Parathyroid adenoma (tissue), 2 donors: ENCODE measurements at regions not wholly inside any gene's neighbourhood (a gene's known extent, or its start where the extent isn't known, plus 50 kb on each side); places are given as distances from the start of the nearest gene placed in this dataset.

ENCODE experiments used
- H2AFZ ChIP-seq: fragments of 300-600 bp; sonication (generic); one replicate; pipeline ENCODE4 v1.7.0; 2017; ENCODE audit warnings: antibody characterized with exemption, mild to moderate bottlenecking
- H3K27ac ChIP-seq: fragments of 300-600 bp; sonication (generic); one replicate; pipeline ENCODE4 v1.7.0; 2017
- H3K27me3 ChIP-seq: fragments of 300-600 bp; sonication (generic); one replicate; pipeline ENCODE4 v1.7.0; 2017; ENCODE audit warnings: low read length; ENCODE audit not compliant: control insufficient read depth, insufficient read depth
- H3K36me3 ChIP-seq: fragments of 300-600 bp; sonication (generic); one replicate; pipeline ENCODE4 v1.7.0; 2017; ENCODE audit warnings: low read length; ENCODE audit not compliant: control insufficient read depth, insufficient read depth
- H3K4me1 ChIP-seq: fragments of 300-600 bp; sonication (generic); one replicate; pipeline ENCODE4 v1.7.0; 2017; ENCODE audit warnings: control low read depth
- H3K4me2 ChIP-seq: fragments of 300-600 bp; sonication (generic); one replicate; pipeline ENCODE4 v1.7.0; 2017; ENCODE audit warnings: low read length
- H3K4me3 ChIP-seq: fragments of 300-600 bp; sonication (generic); one replicate; pipeline ENCODE4 v1.7.0; 2017; ENCODE audit warnings: low read depth, low read length
- H3K79me2 ChIP-seq: fragments of 300-600 bp; sonication (generic); one replicate; pipeline ENCODE4 v1.7.0; 2017; ENCODE audit warnings: control low read depth
- H3K9ac ChIP-seq: fragments of 300-600 bp; sonication (generic); one replicate; pipeline ENCODE4 v1.7.0; 2017; ENCODE audit warnings: mild to moderate bottlenecking
- H3K9me3 ChIP-seq: fragments of 300-600 bp; sonication (generic); one replicate; pipeline ENCODE4 v1.7.0; 2017; ENCODE audit warnings: low read length; ENCODE audit not compliant: control insufficient read depth
- TF ChIP-seq, protein P1 (sequence below): fragments of 300-600 bp; sonication (generic); IDR thresholded peaks from one replicate; pipeline ENCODE4 v1.7.0; 2017; ENCODE audit warnings: antibody characterized with exemption, mild to moderate bottlenecking
- donor health status: primary hyperparathyroidism.

DNA sequence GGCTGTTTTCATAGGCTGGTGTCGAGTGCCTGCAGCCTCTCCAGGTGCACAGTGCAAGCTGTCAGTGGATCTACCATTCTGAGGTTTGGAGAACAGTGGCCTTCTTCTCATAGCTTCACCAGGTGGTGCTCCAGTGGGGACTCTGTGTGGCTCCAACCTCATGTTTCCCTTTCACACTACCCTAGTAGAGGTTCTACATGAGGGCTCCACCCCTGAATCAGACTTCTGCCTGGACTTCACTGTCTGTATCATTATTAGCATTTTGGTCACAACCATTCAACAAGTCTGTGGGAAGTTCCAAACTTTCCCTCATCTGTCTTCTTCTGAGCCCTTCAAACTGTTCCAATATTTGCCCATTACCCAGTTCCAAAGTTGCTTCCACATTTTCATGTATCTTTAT, 1003.7 kb downstream of the MCTP2 start:
- TF ChIP-seq, protein P1, sequence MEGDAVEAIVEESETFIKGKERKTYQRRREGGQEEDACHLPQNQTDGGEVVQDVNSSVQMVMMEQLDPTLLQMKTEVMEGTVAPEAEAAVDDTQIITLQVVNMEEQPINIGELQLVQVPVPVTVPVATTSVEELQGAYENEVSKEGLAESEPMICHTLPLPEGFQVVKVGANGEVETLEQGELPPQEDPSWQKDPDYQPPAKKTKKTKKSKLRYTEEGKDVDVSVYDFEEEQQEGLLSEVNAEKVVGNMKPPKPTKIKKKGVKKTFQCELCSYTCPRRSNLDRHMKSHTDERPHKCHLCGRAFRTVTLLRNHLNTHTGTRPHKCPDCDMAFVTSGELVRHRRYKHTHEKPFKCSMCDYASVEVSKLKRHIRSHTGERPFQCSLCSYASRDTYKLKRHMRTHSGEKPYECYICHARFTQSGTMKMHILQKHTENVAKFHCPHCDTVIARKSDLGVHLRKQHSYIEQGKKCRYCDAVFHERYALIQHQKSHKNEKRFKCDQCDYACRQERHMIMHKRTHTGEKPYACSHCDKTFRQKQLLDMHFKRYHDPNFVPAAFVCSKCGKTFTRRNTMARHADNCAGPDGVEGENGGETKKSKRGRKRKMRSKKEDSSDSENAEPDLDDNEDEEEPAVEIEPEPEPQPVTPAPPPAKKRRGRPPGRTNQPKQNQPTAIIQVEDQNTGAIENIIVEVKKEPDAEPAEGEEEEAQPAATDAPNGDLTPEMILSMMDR = no peak
- Histone ChIP-seq H3K79me2 (no peaks in the 10 kb centered on the region), H3K27me3 (no peaks in the 10 kb centered on the region), H3K4me3 (no peak overlapping the region), H3K9ac (no peak overlapping the region), H3K4me1 (no peaks in the 10 kb centered on the region), H3K36me3 (no peaks in the 10 kb centered on the region), H3K9me3 (no peaks in the 10 kb centered on the region), H3K27ac (no peak overlapping the region), H2AFZ (no peak overlapping the region), H3K4me2 (no peak overlapping the region)

DNA sequence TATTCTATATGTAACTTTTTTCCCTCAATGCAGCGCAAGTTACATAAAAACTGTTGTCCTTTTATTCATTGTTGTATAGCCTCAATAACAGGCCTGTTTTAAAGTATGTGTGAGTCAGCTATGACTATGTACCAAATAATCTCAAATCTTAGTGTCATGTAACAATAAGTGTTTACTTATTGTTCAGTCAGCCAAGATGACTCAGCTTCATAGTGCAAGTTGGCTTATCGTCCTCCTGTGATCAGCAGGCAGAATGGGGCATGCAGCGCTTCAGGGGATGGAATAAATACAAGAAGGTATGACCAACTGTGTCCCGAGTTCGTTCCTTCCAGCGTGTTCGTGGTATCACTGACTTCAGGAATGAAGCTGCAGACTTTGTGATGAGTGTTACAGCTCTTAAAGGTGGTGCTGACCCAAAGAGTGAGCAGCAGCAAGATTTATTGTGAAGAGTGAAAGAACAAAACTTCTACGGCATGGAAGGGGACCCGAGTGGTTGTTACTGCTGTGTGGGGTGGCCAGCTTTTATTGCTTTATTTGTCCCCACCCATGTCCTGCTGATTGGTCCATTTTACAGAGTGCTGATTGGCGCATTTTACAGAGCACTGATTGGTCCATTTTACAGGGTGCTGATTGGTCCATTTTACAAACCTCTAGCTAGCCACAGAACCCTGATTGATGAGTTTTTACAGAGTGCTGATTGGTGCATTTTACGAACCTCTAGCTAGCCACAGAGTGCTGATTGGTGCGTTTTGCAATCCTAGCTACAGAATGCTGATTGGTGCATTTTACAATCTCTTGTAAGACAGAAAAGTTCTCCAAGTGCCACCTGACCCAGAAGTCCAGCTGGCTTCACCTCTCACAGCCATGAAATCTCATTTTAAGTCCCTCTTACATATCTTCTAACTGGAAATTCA, 1016.0 kb downstream of the MCTP2 start:
- no peak overlapping the region for H3K27ac ChIP-seq
- H3K79me2 ChIP-seq = no peaks in the 10 kb centered on the region
- no peaks in the 10 kb centered on the region for H3K4me1 ChIP-seq
- H3K4me2 ChIP-seq = no peak overlapping the region
- TF ChIP-seq, protein P1 = no peak
- no peaks in the 10 kb centered on the region for H3K9me3 ChIP-seq
- no peak overlapping the region for H3K4me3 ChIP-seq
- H3K27me3 ChIP-seq = no peaks in the 10 kb centered on the region
- H2AFZ ChIP-seq = no peak overlapping the region
- H3K9ac ChIP-seq = no peak overlapping the region
- no peaks in the 10 kb centered on the region for H3K36me3 ChIP-seq

DNA sequence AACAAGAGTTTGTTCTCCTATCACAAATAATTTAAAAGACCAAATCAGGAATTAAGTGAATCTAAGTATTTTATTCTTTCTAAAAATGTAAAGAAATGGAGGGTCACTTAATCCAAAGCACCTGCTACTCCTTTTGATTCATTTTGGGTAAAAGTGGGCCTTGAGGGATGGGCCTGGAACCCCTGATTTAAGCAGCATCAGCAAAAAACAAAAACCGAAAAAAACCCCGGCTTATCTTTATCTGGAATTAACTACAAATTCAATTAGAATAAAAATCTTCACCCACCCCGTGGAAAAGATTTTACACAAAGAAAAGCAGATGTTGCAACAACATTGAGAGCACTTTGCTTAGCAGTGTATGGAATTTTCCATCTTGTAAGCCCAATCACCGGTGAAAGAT, 1018.2 kb downstream of the MCTP2 start:
- no peaks in the 10 kb centered on the region for H3K36me3 ChIP-seq
- H3K4me2 ChIP-seq = no peak overlapping the region
- TF ChIP-seq, protein P1 = no peak
- H2AFZ ChIP-seq = no peak overlapping the region
- no peaks in the 10 kb centered on the region for H3K9me3 ChIP-seq
- no peaks in the 10 kb centered on the region for H3K79me2 ChIP-seq
- no peak overlapping the region for H3K9ac ChIP-seq
- H3K4me3 ChIP-seq = no peak overlapping the region
- H3K27ac ChIP-seq = no peak overlapping the region
- no peaks in the 10 kb centered on the region for H3K27me3 ChIP-seq
- no peaks in the 10 kb centered on the region for H3K4me1 ChIP-seq

DNA sequence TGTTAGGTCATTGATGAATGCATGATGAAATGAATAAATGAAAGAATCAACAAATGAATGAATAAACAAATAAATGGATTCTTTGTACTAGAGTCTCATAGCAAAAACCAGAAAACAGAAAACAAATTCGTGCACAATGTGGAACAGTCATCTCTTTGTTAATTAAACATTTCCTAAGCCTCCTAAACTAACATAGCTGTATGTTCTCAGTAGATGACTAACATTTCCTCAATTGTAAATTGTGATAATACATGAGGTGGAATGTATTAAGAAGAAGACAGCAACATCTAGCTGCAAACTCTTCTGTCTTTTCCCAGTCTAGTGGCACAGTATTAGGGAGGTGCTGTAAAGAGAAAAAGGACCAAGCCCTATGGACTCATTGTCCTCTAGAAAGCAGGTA, 1021.0 kb downstream of the MCTP2 start:
- Histone ChIP-seq H3K4me2 (no peak overlapping the region), H3K9me3 (no peaks in the 10 kb centered on the region), H3K27ac (no peak overlapping the region), H3K4me3 (no peak overlapping the region), H3K9ac (no peak overlapping the region), H3K4me1 (no peaks in the 10 kb centered on the region), H2AFZ (no peak overlapping the region), H3K36me3 (no peaks in the 10 kb centered on the region), H3K27me3 (no peaks in the 10 kb centered on the region), H3K79me2 (no peaks in the 10 kb centered on the region)
- TF ChIP-seq, protein P1 = no peak

DNA sequence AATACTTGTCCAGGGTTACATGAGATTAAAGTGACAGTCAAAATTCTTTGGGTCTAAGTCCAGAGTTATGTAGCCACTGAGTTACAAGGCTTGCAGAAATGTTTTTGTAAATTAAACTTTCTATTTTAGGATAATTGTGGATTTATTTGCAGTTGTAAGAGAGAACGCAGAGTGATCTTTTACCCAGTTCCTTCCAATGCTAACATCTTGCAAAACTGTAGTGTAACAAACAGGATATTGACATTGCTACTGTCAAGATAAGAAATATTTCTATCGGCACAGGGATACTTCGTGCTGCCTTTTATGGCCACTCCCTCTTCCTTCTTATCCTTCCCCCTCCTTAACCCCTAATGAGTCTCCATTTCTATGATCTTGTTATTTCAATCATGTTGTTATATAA, 1022.9 kb downstream of the MCTP2 start:
- no peaks in the 10 kb centered on the region for H3K4me1 ChIP-seq
- no peaks in the 10 kb centered on the region for H3K9me3 ChIP-seq
- H3K36me3 ChIP-seq = no peaks in the 10 kb centered on the region
- H2AFZ ChIP-seq = no peak overlapping the region
- H3K27ac ChIP-seq = no peak overlapping the region
- H3K9ac ChIP-seq = no peak overlapping the region
- H3K4me3 ChIP-seq = no peak overlapping the region
- H3K27me3 ChIP-seq = no peaks in the 10 kb centered on the region
- H3K4me2 ChIP-seq = no peak overlapping the region
- TF ChIP-seq, protein P1 = no peak
- H3K79me2 ChIP-seq = no peaks in the 10 kb centered on the region
